ENCODE measurements at regions not wholly inside any gene's neighbourhood (a gene's known extent, or its start where the extent isn't known, plus 50 kb on each side); places are given as distances from the start of the nearest gene placed in this dataset.

- TF ChIP-seq EZH2 (IDR thresholded peaks at IDR 0.05; ENCODE audit: low read length, missing control alignments) (no peak), CTCF (conservative IDR thresholded peaks at IDR 0.05 in 1 of 2, IDR thresholded peaks at IDR 0.05 in 1 of 2; ENCODE audit: low read depth in 1 of 2, low read length in 2 of 2) (no peak)
Measured at GRCh38 chr1:113325022-113325421, 65.3 kb upstream of the MAGI3 start.
